AG09319 (cell line): ENCODE measurements at regions not wholly inside any gene's neighbourhood (a gene's known extent, or its start where the extent isn't known, plus 50 kb on each side); places are given as distances from the start of the nearest gene placed in this dataset.
A peak's percentile ranks its signal among the peaks of the same experiment; 100 is the strongest.
"Not testable (repeated sequence)": the region's sequence is repeated elsewhere in the genome, so short reads cannot be mapped to it uniquely, and the experiment has no call there.

Experiments used
- DNase-seq: peaks from one replicate; pipeline ENCODE4 v3.0.0-alpha.2; 2010; ENCODE audit warnings: low read depth; ENCODE audit errors: extremely low read depth
- TF ChIP-seq, protein P1 (sequence below): IDR thresholded peaks from 2 replicates; pipeline ENCODE4 v1.5.1; 2011; ENCODE audit warnings: low read depth, mild to moderate bottlenecking, inconsistent platforms, low read length, moderate library complexity

DNA sequence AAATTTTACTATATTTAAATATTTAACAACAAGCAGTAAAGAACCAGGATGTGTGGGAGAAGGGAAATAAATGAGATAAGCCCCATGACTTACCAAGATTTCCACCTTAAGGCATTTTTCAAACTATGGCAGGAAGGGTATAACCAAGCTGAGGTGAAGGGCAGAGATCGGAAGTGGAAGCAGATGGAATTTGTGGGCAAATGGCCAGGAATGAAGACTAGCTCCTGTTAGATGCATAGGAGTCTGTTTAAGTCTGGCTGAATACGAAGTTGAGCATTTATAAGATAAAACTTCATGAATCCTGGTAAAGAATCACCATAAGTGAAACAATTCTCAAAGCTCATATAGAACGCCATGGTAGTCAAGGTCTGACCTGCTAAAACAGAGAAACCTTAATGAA lies 163.5 kb downstream of the DIO2 start:
- DNase-seq = no peak
- TF ChIP-seq, protein P1, sequence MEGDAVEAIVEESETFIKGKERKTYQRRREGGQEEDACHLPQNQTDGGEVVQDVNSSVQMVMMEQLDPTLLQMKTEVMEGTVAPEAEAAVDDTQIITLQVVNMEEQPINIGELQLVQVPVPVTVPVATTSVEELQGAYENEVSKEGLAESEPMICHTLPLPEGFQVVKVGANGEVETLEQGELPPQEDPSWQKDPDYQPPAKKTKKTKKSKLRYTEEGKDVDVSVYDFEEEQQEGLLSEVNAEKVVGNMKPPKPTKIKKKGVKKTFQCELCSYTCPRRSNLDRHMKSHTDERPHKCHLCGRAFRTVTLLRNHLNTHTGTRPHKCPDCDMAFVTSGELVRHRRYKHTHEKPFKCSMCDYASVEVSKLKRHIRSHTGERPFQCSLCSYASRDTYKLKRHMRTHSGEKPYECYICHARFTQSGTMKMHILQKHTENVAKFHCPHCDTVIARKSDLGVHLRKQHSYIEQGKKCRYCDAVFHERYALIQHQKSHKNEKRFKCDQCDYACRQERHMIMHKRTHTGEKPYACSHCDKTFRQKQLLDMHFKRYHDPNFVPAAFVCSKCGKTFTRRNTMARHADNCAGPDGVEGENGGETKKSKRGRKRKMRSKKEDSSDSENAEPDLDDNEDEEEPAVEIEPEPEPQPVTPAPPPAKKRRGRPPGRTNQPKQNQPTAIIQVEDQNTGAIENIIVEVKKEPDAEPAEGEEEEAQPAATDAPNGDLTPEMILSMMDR = no peak

GRCh38 chr14:80037349-80037748 lies 174.0 kb downstream of the DIO2 start:
- no peak for DNase-seq
- TF ChIP-seq, protein P1 = no peak

- DNase-seq = no peak
- TF ChIP-seq, protein P1 = no peak
Observed at GRCh38 chr14:80024417-80024816, 186.9 kb downstream of the DIO2 start.

- DNase-seq = not testable (repeated sequence)
Observed at GRCh38 chr14:80018476-80018875, 192.8 kb downstream of the DIO2 start.

DNA sequence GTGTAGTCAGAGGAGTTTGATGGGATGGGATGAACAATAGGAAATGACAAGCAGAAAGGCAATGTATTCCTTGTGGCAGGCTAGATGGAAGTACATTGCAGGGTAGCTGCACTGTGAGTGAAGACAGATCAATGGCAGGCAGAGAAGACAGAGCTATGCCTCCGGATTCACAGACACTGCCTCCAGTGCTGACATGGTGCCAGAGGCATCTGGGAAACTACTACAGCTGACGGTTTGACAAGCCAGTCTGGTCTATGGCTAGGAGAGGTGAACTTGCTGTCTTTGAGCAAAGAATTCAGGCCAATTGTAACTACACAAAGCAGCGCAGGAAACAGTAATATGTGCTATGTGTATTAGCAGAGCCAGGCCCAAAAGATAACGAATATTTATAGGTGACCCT lies 193.5 kb downstream of the DIO2 start:
- no peak for DNase-seq
- TF ChIP-seq, protein P1 = no peak

- DNase-seq = not testable (repeated sequence)
Observed at GRCh38 chr14:80010245-80010644, 201.1 kb downstream of the DIO2 start.

GRCh38 chr14:80005561-80005960 lies 205.7 kb downstream of the DIO2 start:
- DNase-seq = no peak
- TF ChIP-seq, protein P1 = no peak

- TF ChIP-seq, protein P1 = no peak
- no peak for DNase-seq
Observed at GRCh38 chr14:80004871-80005270, 206.4 kb downstream of the DIO2 start.

DNA sequence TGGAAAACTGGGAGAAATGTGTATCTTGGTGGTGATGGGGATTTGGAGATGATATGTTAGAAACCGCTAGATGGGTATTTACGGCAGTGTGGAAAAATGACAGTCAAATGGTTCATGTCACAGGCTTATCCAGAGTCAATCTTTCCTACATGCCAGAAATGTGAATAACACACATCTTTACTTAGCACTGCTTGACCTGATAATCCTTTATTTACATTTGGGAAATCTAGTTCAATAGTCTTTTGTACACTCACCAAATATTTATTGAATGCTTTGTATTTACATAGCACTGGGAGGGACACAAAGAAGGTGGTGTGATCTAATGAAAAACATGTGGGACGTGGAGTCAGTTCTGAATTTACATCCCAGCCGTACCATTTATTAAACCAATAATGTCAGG lies 208.2 kb downstream of the DIO2 start:
- TF ChIP-seq, protein P1 = no peak
- peak; percentile 2 for DNase-seq
